ENCODE measurements at regions not wholly inside any gene's neighbourhood (a gene's known extent, or its start where the extent isn't known, plus 50 kb on each side); places are given as distances from the start of the nearest gene placed in this dataset.

- Mint-ChIP-seq H3K36me3 (no peaks in the 10 kb centered on the region), H3K4me1 (no peaks in the 10 kb centered on the region), H3K27me3 (peaks cover 8 to 51% (median 12%) of the 10 kb centered on the region in 5 donors), H3K4me3 (no peak overlapping the region), H3K27ac (no peak overlapping the region), H3K9me3 (peaks cover 0 to 20% (median 8%) of the 10 kb centered on the region in 9 donors)
- no peak for ATAC-seq
- DNase-seq = no peak
- POLR2A ChIA-PET = no interaction called here
Measured at GRCh38 chr12:58233886-58234285, 292.5 kb downstream of the ATP23 start.

DNA sequence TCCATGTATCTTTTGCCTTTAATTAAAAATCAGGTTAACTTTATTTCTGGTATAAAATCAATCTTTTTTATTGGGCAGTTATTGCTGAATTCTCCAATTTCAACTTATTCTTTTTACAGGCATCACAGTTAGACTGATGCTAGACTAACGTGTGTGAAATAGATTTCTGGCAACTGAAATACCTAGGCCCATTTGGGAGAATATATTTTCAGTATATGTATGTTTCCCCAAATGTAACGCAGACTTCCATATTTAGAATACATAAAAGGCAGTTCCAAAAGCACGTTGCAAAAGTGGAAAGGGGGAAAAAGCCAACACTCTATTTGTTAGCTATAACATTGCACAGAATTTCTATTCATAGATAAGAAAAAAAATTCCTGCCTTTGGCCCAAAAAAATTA lies 297.0 kb downstream of the ATP23 start:
- Mint-ChIP-seq H3K36me3 (no peaks in the 10 kb centered on the region), H3K27me3 (peaks cover 15 to 52% (median 17%) of the 10 kb centered on the region in 5 donors), H3K4me1 (no peaks in the 10 kb centered on the region), H3K27ac (no peak overlapping the region), H3K4me3 (no peak overlapping the region), H3K9me3 (peaks cover 0 to 3% (median 0%) of the 10 kb centered on the region in 9 donors)
- DNase-seq (no peak), ATAC-seq (no peak)
- POLR2A ChIA-PET = no interaction called here

DNA sequence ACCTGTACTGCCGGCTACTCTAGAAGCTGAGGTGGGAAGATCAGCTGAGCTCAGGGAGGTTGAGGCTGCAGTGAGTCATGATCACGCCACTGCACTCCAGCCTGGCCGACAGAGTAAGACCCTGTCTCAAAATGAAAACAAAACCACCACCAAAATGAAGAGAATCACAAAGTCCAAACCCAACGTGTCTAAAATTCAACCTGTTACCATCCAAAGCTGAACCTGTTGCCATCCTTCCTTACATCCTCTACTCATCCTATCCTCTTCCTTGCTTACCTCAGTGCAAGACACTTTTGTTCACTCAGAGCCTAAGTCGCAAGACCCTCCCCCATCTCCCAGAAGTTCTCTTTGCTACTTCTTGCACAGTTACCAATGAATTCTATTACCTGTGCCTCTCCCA lies 299.7 kb downstream of the ATP23 start:
- Mint-ChIP-seq H3K4me3 (no peak overlapping the region), H3K27ac (no peak overlapping the region), H3K36me3 (no peaks in the 10 kb centered on the region), H3K27me3 (peaks cover 9 to 38% (median 14%) of the 10 kb centered on the region in 5 donors), H3K9me3 (peaks cover 0 to 2% (median 0%) of the 10 kb centered on the region in 9 donors), H3K4me1 (no peaks in the 10 kb centered on the region)
- DNase-seq (no peak), ATAC-seq (no peak)
- POLR2A ChIA-PET = no interaction called here

DNA sequence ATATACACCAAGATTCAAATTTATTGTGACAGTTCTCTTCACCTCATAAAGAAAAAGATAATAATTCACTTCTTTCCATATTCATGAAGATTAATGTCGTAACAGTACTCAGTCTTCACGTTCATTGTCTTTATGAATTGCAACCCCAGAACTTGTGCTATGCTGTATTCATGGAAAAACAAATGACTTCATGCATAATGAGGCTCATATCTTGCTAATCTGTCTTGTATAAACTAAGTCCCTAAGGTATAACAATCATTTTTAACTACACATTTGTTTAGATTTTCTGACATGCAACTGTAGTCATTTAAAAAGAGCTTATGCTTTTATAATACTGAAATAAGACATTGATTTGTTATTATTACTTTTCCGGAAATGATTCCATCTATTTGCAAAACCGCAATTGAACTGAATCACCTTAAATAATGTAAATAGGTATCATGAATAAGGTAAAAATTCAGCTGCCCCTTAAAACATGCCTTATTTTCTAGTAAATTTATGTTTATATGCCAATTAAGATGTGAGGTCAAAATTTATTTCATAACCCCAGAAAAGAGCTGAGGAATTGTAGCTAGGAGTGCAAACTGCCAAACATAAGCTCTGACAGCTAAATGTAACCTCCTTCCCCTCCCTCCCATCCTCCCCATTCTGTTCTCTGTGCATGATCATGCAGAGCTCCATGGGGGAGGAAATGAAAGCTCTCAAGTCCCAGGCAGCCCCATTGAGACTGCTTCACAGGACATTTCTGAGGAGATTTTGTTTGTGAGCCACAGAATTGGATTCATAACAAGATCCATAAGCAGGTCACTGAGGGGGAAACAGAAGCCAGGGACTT lies 301.6 kb downstream of the ATP23 start:
- no peak overlapping the region for H3K4me3 Mint-ChIP-seq
- no peak for DNase-seq
- H3K36me3 Mint-ChIP-seq = no peaks in the 10 kb centered on the region
- H3K9me3 Mint-ChIP-seq = peaks cover 0 to 5% (median 0%) of the 10 kb centered on the region in 9 donors
- no peak for ATAC-seq
- peaks cover 7 to 27% (median 10%) of the 10 kb centered on the region in 5 donors for H3K27me3 Mint-ChIP-seq
- H3K4me1 Mint-ChIP-seq = no peaks in the 10 kb centered on the region
- H3K27ac Mint-ChIP-seq = no peak overlapping the region
- POLR2A ChIA-PET = no interaction called here

GRCh38 chr12:58247633-58248032 lies 306.3 kb downstream of the ATP23 start:
- H3K9me3 Mint-ChIP-seq = peaks cover 0 to 5% (median 0%) of the 10 kb centered on the region in 9 donors
- H3K27ac Mint-ChIP-seq = no peak overlapping the region
- ATAC-seq = no peak

GRCh38 chr12:58248599-58248998 lies 307.2 kb downstream of the ATP23 start:
- ATAC-seq (no peak), DNase-seq (no peak)
- H3K4me3 Mint-ChIP-seq = no peak overlapping the region
- POLR2A ChIA-PET = no interaction called here
- no peaks in the 10 kb centered on the region for H3K4me1 Mint-ChIP-seq
- peaks cover 2 to 29% (median 9%) of the 10 kb centered on the region in 5 donors for H3K27me3 Mint-ChIP-seq
- H3K36me3 Mint-ChIP-seq = no peaks in the 10 kb centered on the region
- H3K9me3 Mint-ChIP-seq = peaks cover 0 to 5% (median 0%) of the 10 kb centered on the region in 9 donors
- no peak overlapping the region for H3K27ac Mint-ChIP-seq

More at GRCh38 chr12:58247633-58248032, 306.3 kb downstream of the ATP23 start:
- H3K4me1 Mint-ChIP-seq = no peaks in the 10 kb centered on the region
- H3K36me3 Mint-ChIP-seq = no peaks in the 10 kb centered on the region
- POLR2A ChIA-PET = no interaction called here
- DNase-seq = no peak
- H3K27me3 Mint-ChIP-seq = peaks cover 2 to 22% (median 6%) of the 10 kb centered on the region in 5 donors
- no peak overlapping the region for H3K4me3 Mint-ChIP-seq

DNA sequence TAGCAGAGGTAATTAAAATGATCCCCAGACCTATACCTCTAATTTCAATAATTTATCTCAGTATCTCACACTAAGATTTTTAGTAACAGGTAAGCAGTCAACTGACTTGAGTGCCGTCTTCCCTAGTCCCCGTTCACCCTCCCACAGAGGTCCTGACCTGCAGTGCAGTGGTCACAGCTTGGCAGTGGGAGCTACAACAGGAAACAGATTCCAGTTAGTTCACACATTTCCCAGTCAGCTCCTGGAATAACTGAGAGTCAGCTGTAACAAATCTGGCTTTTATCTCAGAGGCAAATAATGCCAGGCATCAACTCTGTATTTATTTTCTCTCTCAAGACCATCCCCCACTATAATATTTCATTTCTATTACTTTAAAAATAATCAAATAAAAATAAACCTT lies 308.2 kb downstream of the ATP23 start:
- Mint-ChIP-seq H3K27ac (no peak overlapping the region), H3K9me3 (peaks cover 0 to 5% (median 0%) of the 10 kb centered on the region in 9 donors), H3K4me1 (no peaks in the 10 kb centered on the region), H3K27me3 (peaks cover 2 to 21% (median 9%) of the 10 kb centered on the region in 5 donors), H3K36me3 (no peaks in the 10 kb centered on the region), H3K4me3 (no peak overlapping the region)
- POLR2A ChIA-PET = no interaction called here
- no peak for ATAC-seq
- no peak for DNase-seq

- peaks cover 2 to 22% (median 12%) of the 10 kb centered on the region in 5 donors for H3K27me3 Mint-ChIP-seq
- no peak overlapping the region for H3K4me3 Mint-ChIP-seq
- peaks cover 0 to 5% (median 0%) of the 10 kb centered on the region in 9 donors for H3K9me3 Mint-ChIP-seq
- ATAC-seq = no peak
- DNase-seq = no peak
- H3K36me3 Mint-ChIP-seq = no peaks in the 10 kb centered on the region
- H3K27ac Mint-ChIP-seq = no peak overlapping the region
- POLR2A ChIA-PET = no interaction called here
- H3K4me1 Mint-ChIP-seq = no peaks in the 10 kb centered on the region
Measured at GRCh38 chr12:58250077-58250476, 308.7 kb downstream of the ATP23 start.

GRCh38 chr12:58252914-58253313 lies 311.5 kb downstream of the ATP23 start:
- peaks cover 0 to 2% (median 0%) of the 10 kb centered on the region in 3 donors for H3K36me3 Mint-ChIP-seq

DNA sequence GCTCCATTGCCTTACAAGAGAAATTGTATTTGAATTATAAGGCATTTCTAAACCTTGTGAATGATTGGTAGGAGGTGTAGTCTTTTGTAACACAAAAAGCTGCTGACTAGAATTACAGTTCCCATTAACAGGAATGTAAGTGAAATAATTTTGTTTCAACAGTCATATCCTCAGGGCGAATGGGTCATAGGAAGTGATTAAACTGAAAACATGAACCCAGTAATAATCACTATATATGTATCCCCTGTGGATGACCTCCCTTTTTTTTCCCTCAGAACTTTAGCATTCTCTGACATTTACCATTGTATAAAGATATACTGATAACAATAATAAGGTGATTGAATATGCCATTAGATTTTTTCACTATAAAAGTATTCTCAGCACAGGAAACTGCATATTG lies 312.3 kb downstream of the ATP23 start:
- peaks cover 0 to 2% (median 0%) of the 10 kb centered on the region in 3 donors for H3K36me3 Mint-ChIP-seq
- no peak for DNase-seq
- peaks cover 0 to 7% (median 0%) of the 10 kb centered on the region in 9 donors for H3K9me3 Mint-ChIP-seq
- H3K27ac Mint-ChIP-seq = no peak overlapping the region
- H3K4me1 Mint-ChIP-seq = no peaks in the 10 kb centered on the region
- H3K27me3 Mint-ChIP-seq = peaks cover 4 to 30% (median 22%) of the 10 kb centered on the region in 5 donors
- no peak for ATAC-seq
- POLR2A ChIA-PET = no interaction called here
- no peak overlapping the region for H3K4me3 Mint-ChIP-seq

More at GRCh38 chr12:58252914-58253313, 311.5 kb downstream of the ATP23 start:
- H3K27ac Mint-ChIP-seq = no peak overlapping the region
- peaks cover 4 to 30% (median 22%) of the 10 kb centered on the region in 5 donors for H3K27me3 Mint-ChIP-seq
- POLR2A ChIA-PET = no interaction called here
- DNase-seq (no peak), ATAC-seq (no peak)
- H3K9me3 Mint-ChIP-seq = peaks cover 0 to 4% (median 0%) of the 10 kb centered on the region in 9 donors
- H3K4me3 Mint-ChIP-seq = no peak overlapping the region
- H3K4me1 Mint-ChIP-seq = no peaks in the 10 kb centered on the region

GRCh38 chr12:58254463-58255100 lies 313.2 kb downstream of the ATP23 start:
- Mint-ChIP-seq H3K4me1 (no peaks in the 10 kb centered on the region), H3K9me3 (peaks cover 0 to 7% (median 0%) of the 10 kb centered on the region in 9 donors), H3K36me3 (peaks cover 0 to 2% (median 0%) of the 10 kb centered on the region in 3 donors), H3K27ac (no peak overlapping the region), H3K4me3 (no peak overlapping the region), H3K27me3 (peaks cover 4 to 32% (median 22%) of the 10 kb centered on the region in 5 donors)
- DNase-seq (no peak), ATAC-seq (no peak)
- POLR2A ChIA-PET = no interaction called here

DNA sequence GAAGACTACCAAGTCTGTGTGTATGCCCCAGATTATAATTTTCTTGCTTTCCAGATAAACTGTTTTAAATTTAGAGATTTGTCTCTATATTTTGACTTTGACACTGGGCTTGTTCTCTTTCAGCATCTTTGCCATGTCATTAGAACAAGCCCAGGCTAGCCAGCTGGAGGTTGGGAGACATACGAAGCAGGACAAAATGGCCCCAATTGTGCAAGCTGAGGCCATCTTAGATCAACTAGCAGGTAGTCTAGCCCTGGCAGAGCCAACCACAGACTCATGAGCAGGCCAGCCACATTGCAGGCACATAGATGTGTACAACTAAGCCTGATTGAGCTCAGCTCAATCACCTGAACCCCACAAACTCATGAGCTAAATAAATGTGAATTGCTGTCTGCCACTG lies 321.4 kb downstream of the ATP23 start:
- H3K27ac Mint-ChIP-seq = no peak overlapping the region
- H3K36me3 Mint-ChIP-seq = no peaks in the 10 kb centered on the region
- no peak for DNase-seq
- no peak for ATAC-seq
- H3K27me3 Mint-ChIP-seq = peaks cover 0 to 14% (median 3%) of the 10 kb centered on the region in 5 donors
- no peak overlapping the region for H3K4me3 Mint-ChIP-seq
- POLR2A ChIA-PET = no interaction called here
- H3K9me3 Mint-ChIP-seq = peaks cover 0 to 14% (median 6%) of the 10 kb centered on the region in 9 donors
- no peaks in the 10 kb centered on the region for H3K4me1 Mint-ChIP-seq

DNA sequence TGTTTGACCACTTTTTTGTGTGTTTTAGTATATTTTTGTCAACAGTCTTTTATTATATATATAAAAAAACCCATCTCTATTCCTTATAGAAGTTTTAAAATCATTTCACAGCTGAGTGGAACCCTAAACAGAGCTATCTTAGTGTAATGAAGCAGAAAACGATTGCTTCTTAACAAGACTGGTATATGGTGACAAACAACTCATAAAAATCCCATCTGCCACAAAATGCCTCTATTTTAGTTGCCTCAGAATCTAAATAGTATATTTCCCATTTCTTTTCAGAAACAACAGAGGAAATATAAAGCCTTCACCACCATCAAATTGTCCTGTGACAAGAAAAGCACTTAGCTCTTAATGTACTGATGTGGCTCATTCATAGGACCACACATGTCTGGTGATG lies 322.4 kb downstream of the ATP23 start:
- POLR2A ChIA-PET = no interaction called here
- H3K4me3 Mint-ChIP-seq = no peak overlapping the region
- peaks cover 0 to 12% (median 5%) of the 10 kb centered on the region in 5 donors for H3K27me3 Mint-ChIP-seq
- no peak overlapping the region for H3K27ac Mint-ChIP-seq
- H3K4me1 Mint-ChIP-seq = no peaks in the 10 kb centered on the region
- ATAC-seq (no peak), DNase-seq (no peak)
- peaks cover 0 to 12% (median 5%) of the 10 kb centered on the region in 9 donors for H3K9me3 Mint-ChIP-seq
- no peaks in the 10 kb centered on the region for H3K36me3 Mint-ChIP-seq

Data from naive thymus-derived CD8-positive, alpha-beta T cell (primary cell).